ENCODE measurements at regions not wholly inside any gene's neighbourhood (a gene's known extent, or its start where the extent isn't known, plus 50 kb on each side); places are given as distances from the start of the nearest gene placed in this dataset.

- ChIA-PET CTCF (ENCODE audit: partially characterized antibody) (no interaction called here), POLR2A (ENCODE audit: partially characterized antibody) (no interaction called here)
- Histone ChIP-seq H2BK12ac (ENCODE audit: low read depth, low read length) (no peak overlapping the region), H3K23ac (ENCODE audit: insufficient read length) (no peak overlapping the region), H2AFZ (ENCODE audit: low read length) (no peak overlapping the region), H2BK120ac (replicated peaks; ENCODE audit: low read depth, low read length) (no peak overlapping the region), H3K9me3 (ENCODE audit: insufficient read depth in 2 of 2, low read depth in 1 of 2, low read length in 1 of 2) (no peaks in the 10 kb centered on the region), H2BK5ac (ENCODE audit: low read depth, low read length) (no peak overlapping the region), H3K4me2 (ENCODE audit: insufficient read depth in 1 of 2, low read depth in 2 of 2, low read length in 2 of 2) (no peak overlapping the region), H3K27ac (ENCODE audit: low read depth, low read length) (no peak overlapping the region), H2BK20ac (ENCODE audit: low read length) (no peak overlapping the region), H3K79me1 (ENCODE audit: low read depth, low read length) (no peaks in the 10 kb centered on the region), H2BK15ac (ENCODE audit: low read length) (no peak overlapping the region), H3K4me3 (ENCODE audit: extremely low read depth in 1 of 4, insufficient read depth in 2 of 4, low read depth in 3 of 4, low read length in 4 of 4) (no peak overlapping the region), H3K4me1 (replicated peaks in 1 of 4; ENCODE audit: control insufficient read depth in 3 of 4, insufficient read depth in 4 of 4, low read length in 3 of 4) (no peaks in the 10 kb centered on the region), H3K23me2 (ENCODE audit: low read depth, low read length) (no peaks in the 10 kb centered on the region), H4K20me1 (replicated peaks in 1 of 2; ENCODE audit: control insufficient read depth in 1 of 2, insufficient read depth in 2 of 2, low read length in 2 of 2) (no peaks in the 10 kb centered on the region), H3K27me3 (replicated peaks in 1 of 4; ENCODE audit: control insufficient read depth in 3 of 4, extremely low read depth in 1 of 4, insufficient read depth in 3 of 4, low read length in 3 of 4) (no peaks in the 10 kb centered on the region), H3K56ac (replicated peaks; ENCODE audit: insufficient read length, low read depth, low read length) (no peak overlapping the region), H3K9ac (replicated peaks in 1 of 4; ENCODE audit: extremely low read depth in 1 of 4, low read depth in 3 of 4, low read length in 3 of 4) (no peak overlapping the region), H3K14ac (ENCODE audit: insufficient read length) (no peak overlapping the region), H3K18ac (ENCODE audit: extremely low read depth, low read length) (no peak overlapping the region), H2AK5ac (ENCODE audit: low read depth, low read length) (no peak overlapping the region), H3K36me3 (ENCODE audit: control insufficient read depth in 2 of 4, insufficient read depth in 4 of 4, low read length in 3 of 4) (no peaks in the 10 kb centered on the region), H4K5ac (ENCODE audit: insufficient read length, low read depth, low read length) (no peak overlapping the region), H4K91ac (replicated peaks; ENCODE audit: insufficient read length, low read length) (no peak overlapping the region), H3K4ac (replicated peaks; ENCODE audit: insufficient read length, low read depth, low read length) (no peak overlapping the region), H3K79me2 (ENCODE audit: control insufficient read depth in 1 of 2, insufficient read depth in 2 of 2, low read length in 2 of 2) (no peaks in the 10 kb centered on the region), H4K8ac (ENCODE audit: extremely low read depth, insufficient read depth, low read length) (no peak overlapping the region)
- 93% methylated on average over 4 of the region's 4 CpGs; no CpG with 5 or more reads in 1 of the 2 experiments for WGBS, 2 experiments (ENCODE audit: extremely low coverage in 1 of 2, insufficient coverage in 1 of 2, insufficient read length in 1 of 2, insufficient replicate concordance in 2 of 2, low coverage in 1 of 2, low lambda C conversion rate in 2 of 2, missing lambda C conversion rate in 1 of 2)
- TF ChIP-seq GABPA (IDR thresholded peaks at IDR 0.05; ENCODE audit: borderline replicate concordance, insufficient read depth, low read length) (no peak), KDM4A (IDR thresholded peaks at IDR 0.05; ENCODE audit: low read depth, low read length, severe bottlenecking) (no peak), HDAC2 (IDR thresholded peaks at IDR 0.05; ENCODE audit: borderline replicate concordance in 1 of 2, low read depth in 2 of 2, low read length in 2 of 2) (no peak), TAF1 (IDR thresholded peaks at IDR 0.05; ENCODE audit: low read depth, low read length) (no peak), CEBPB (IDR thresholded peaks at IDR 0.05; ENCODE audit: low read depth, low read length) (peak; percentile 64; the same call in 1 of the 2 replicates), CREB1 (IDR thresholded peaks at IDR 0.05) (no peak), POLR2A (IDR thresholded peaks at IDR 0.05; ENCODE audit: control extremely low read depth in 1 of 2, low read depth in 2 of 2, low read length in 2 of 2) (no peak), CTCF (IDR thresholded peaks at IDR 0.05; ENCODE audit: control extremely low read depth in 1 of 3, insufficient read depth in 1 of 3, low read depth in 1 of 3, low read length in 3 of 3) (no peak)
- FAIRE-seq: no peak
- no peak for DNase-seq (ENCODE audit: low read depth in 1 of 2, low spot score in 2 of 2)
Measured at GRCh38 chr9:26527931-26528330, 364.7 kb downstream of the CAAP1 start.
